Fibroblast of lung (primary cell): ENCODE measurements at regions not wholly inside any gene's neighbourhood (a gene's known extent, or its start where the extent isn't known, plus 50 kb on each side); places are given as distances from the start of the nearest gene placed in this dataset.

ENCODE experiments used
- DNase-seq, 2 donors: peaks; one replicate each; pipeline versions ENCODE4 v3.0.0 to v3.0.0-alpha.2; 2010; ENCODE audit warnings: low read depth in 2 of 2
- H2AFZ ChIP-seq: 2 replicates; pipeline ENCODE4 v1.5.1; 2012; ENCODE audit warnings: low read length, control low read depth, inconsistent platforms
- H3K27ac ChIP-seq: 2 replicates; pipeline ENCODE4 v1.5.1; 2011; ENCODE audit warnings: low read length, control low read depth; ENCODE audit not compliant: insufficient read depth
- H3K27me3 ChIP-seq: 2 replicates; pipeline ENCODE4 v1.5.1; 2011; ENCODE audit warnings: mild to moderate bottlenecking, low read length; ENCODE audit not compliant: control insufficient read depth, insufficient read depth
- H3K36me3 ChIP-seq: 2 replicates; pipeline ENCODE4 v1.5.1; 2011; ENCODE audit warnings: low read length; ENCODE audit not compliant: control insufficient read depth, insufficient read depth
- H3K4me1 ChIP-seq: 2 replicates; pipeline ENCODE4 v1.5.1; 2011; ENCODE audit warnings: low read length; ENCODE audit not compliant: control insufficient read depth, insufficient read depth; ENCODE audit errors: extremely low read depth
- H3K4me2 ChIP-seq: 2 replicates; pipeline ENCODE4 v1.5.1; 2011; ENCODE audit warnings: low read length, control low read depth; ENCODE audit not compliant: insufficient read depth; ENCODE audit errors: extremely low read depth
- H3K4me3 ChIP-seq, 4 experiments: fragments of 200-600 bp in 1 of 4; sonication (generic) in 1 of 4; replicated peaks in 1 of 4; 2 replicates each; pipeline ENCODE4 v1.5.1; 2011 to 2016; ENCODE audit warnings: low read length in 4 of 4, low read depth in 3 of 4, mild to moderate bottlenecking in 3 of 4, control low read depth in 2 of 4, inconsistent platforms in 1 of 4, mixed read lengths in 1 of 4; ENCODE audit not compliant: insufficient read depth in 1 of 4; ENCODE audit errors: control extremely low read depth in 1 of 4
- H3K79me2 ChIP-seq: 2 replicates; pipeline ENCODE4 v1.5.1; 2012; ENCODE audit warnings: mild to moderate bottlenecking, low read length, inconsistent platforms; ENCODE audit not compliant: control insufficient read depth, insufficient read depth
- H3K9ac ChIP-seq: 2 replicates; pipeline ENCODE4 v1.5.1; 2011; ENCODE audit warnings: mild to moderate bottlenecking, low read length, control low read depth; ENCODE audit not compliant: insufficient read depth
- H3K9me3 ChIP-seq: 2 replicates; pipeline ENCODE4 v1.5.1; 2012; ENCODE audit warnings: low read depth, low read length; ENCODE audit not compliant: control insufficient read depth, insufficient read depth
- H4K20me1 ChIP-seq: 2 replicates; pipeline ENCODE4 v1.5.1; 2011; ENCODE audit warnings: low read length; ENCODE audit not compliant: control insufficient read depth, insufficient read depth; ENCODE audit errors: extremely low read depth
- EZH2 ChIP-seq: IDR thresholded peaks from 2 replicates; pipeline ENCODE4 v1.5.1; 2012; ENCODE audit warnings: low read length, control low read depth, mild to moderate bottlenecking; ENCODE audit errors: missing control alignments
- TF ChIP-seq, protein P1 (sequence below), 2 donors: IDR thresholded peaks in 1 of 2; conservative IDR thresholded peaks in 1 of 2; 1 replicate in 1 of 2; 2 replicates in 1 of 2; pipeline ENCODE4 v1.5.1; 2011 to 2012; ENCODE audit warnings: low read length in 2 of 2, control low read depth in 1 of 2, inconsistent platforms in 1 of 2, low read depth in 1 of 2, mild to moderate bottlenecking in 1 of 2

DNA sequence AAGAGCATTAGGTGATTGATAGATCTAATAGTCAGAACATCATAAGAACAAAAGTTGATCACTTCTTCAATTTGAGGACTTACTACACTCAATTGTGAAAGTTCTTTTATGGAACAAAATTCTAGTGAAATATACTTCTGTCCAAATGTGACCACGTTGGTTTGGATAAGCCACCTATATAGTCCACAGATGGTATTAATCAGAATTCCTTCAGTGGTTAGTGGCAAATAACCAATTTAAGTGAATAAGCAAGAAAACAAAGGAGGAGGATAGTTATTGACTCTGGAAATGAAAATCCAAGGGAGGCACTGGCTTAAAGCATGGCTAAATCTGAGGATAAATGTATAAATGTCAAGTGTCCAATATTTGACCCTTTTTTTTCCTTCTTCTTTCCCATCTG lies 268.5 kb upstream of the MARCKS start:
- H3K27me3 ChIP-seq, result no peaks in the 10 kb centered on the region
- peaks cover 7% of the 10 kb centered on the region for H3K4me1 ChIP-seq
- TF ChIP-seq, protein P1, sequence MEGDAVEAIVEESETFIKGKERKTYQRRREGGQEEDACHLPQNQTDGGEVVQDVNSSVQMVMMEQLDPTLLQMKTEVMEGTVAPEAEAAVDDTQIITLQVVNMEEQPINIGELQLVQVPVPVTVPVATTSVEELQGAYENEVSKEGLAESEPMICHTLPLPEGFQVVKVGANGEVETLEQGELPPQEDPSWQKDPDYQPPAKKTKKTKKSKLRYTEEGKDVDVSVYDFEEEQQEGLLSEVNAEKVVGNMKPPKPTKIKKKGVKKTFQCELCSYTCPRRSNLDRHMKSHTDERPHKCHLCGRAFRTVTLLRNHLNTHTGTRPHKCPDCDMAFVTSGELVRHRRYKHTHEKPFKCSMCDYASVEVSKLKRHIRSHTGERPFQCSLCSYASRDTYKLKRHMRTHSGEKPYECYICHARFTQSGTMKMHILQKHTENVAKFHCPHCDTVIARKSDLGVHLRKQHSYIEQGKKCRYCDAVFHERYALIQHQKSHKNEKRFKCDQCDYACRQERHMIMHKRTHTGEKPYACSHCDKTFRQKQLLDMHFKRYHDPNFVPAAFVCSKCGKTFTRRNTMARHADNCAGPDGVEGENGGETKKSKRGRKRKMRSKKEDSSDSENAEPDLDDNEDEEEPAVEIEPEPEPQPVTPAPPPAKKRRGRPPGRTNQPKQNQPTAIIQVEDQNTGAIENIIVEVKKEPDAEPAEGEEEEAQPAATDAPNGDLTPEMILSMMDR (conservative IDR thresholded peaks at IDR 0.05 in 1 of 2, IDR thresholded peaks at IDR 0.05 in 1 of 2; ENCODE audit: low read depth in 1 of 2, low read length in 2 of 2), result no peak
- TF ChIP-seq EZH2, result no peak
- peak in 1 of 2 donors; percentile 53 for DNase-seq
- no peaks in the 10 kb centered on the region for H3K36me3 ChIP-seq
- H4K20me1 ChIP-seq, result no peaks in the 10 kb centered on the region
- H3K4me2 ChIP-seq, result no peak overlapping the region
- no peak overlapping the region for H3K9ac ChIP-seq
- H3K27ac ChIP-seq, result no peak overlapping the region
- no peaks in the 10 kb centered on the region for H3K79me2 ChIP-seq
- H3K4me3 ChIP-seq, result no peak overlapping the region
- H3K9me3 ChIP-seq, result no peaks in the 10 kb centered on the region
- H2AFZ ChIP-seq, result no peak overlapping the region

DNA sequence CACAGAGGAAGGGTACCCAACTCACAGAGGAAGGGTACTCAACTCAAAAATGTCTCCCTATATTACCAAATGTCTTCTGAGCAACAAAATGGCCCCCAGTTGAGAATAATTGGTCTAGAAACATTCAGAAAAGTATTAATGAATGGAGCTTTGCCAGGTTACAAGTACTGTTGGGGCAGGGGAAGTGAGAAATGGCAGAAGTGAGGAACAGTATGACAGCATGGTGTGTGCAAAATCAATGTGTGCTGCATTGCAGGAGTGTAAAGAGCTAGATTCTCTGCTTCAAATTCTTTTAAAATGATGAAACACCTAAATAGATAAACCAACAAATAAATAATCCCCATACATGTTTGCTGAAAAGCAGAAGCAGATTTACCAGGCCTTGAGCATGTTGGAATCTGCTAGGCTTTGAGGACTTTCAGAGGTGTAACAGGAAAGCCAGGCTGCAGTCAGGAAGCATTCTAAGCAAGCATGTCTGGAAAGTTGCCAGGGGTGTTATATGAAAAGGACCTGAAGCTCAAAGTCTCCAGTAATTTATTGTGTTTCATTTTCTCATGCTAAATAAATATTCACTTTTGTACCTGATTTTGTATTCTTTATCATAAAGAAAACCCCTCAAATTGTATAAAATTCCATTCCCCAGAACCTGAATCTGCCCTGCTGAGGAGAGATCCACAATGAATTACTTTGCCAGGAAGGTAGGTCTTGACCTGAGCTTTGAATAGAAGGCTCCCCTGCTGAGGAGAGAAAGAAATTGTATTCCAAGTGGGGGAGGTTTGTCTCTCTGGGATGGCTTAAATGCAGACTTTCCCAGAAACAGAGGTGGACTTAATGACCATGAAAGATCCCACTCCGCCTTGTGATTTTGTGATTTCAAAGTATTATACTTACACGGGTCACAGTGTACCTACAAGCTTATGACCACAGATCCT lies 265.0 kb upstream of the MARCKS start:
- Histone ChIP-seq H3K27ac (no peak overlapping the region), H3K4me2 (no peak overlapping the region), H3K79me2 (no peaks in the 10 kb centered on the region), H3K4me1 (peaks cover 12% of the 10 kb centered on the region), H3K36me3 (no peaks in the 10 kb centered on the region), H3K27me3 (no peaks in the 10 kb centered on the region), H3K9ac (no peak overlapping the region), H3K4me3 (no peak overlapping the region), H2AFZ (no peak overlapping the region), H3K9me3 (no peaks in the 10 kb centered on the region), H4K20me1 (no peaks in the 10 kb centered on the region)
- peak; percentile 23 to 48 for DNase-seq
- TF ChIP-seq, protein P1 (conservative IDR thresholded peaks at IDR 0.05 in 1 of 2, IDR thresholded peaks at IDR 0.05 in 1 of 2; ENCODE audit: low read depth in 1 of 2, low read length in 2 of 2), result no peak
- TF ChIP-seq EZH2, result no peak

DNA sequence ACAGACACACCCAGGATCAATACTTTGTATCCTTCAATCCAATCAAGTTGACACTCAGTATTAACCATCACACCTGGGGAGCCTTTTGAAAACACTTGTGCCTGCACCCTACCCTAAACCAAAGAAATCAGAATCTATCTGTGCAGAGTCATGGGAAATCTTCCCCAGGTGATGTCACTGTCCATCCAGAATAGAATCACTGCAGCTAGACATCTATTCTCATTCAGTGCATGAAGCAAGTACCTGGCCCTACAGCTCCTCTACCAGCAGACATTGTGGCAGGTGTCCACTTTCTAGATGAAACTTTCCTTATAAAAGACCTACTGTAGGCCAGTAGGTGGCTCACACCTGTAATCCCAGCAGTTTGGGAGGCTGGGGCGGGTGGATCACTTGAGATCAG lies 262.4 kb upstream of the MARCKS start:
- TF ChIP-seq EZH2, result no peak
- TF ChIP-seq, protein P1 (conservative IDR thresholded peaks at IDR 0.05 in 1 of 2, IDR thresholded peaks at IDR 0.05 in 1 of 2; ENCODE audit: low read depth in 1 of 2, low read length in 2 of 2), result no peak
- H3K79me2 ChIP-seq, result no peaks in the 10 kb centered on the region
- no peaks in the 10 kb centered on the region for H3K9me3 ChIP-seq
- no peak overlapping the region for H2AFZ ChIP-seq
- DNase-seq, result no peak
- no peak overlapping the region for H3K4me3 ChIP-seq
- no peak overlapping the region for H3K4me2 ChIP-seq
- H3K27me3 ChIP-seq, result no peaks in the 10 kb centered on the region
- peaks cover 13% of the 10 kb centered on the region for H3K4me1 ChIP-seq
- H4K20me1 ChIP-seq, result no peaks in the 10 kb centered on the region
- no peaks in the 10 kb centered on the region for H3K36me3 ChIP-seq
- H3K9ac ChIP-seq, result no peak overlapping the region
- H3K27ac ChIP-seq, result no peak overlapping the region
